ENCODE measurements at regions not wholly inside any gene's neighbourhood (a gene's known extent, or its start where the extent isn't known, plus 50 kb on each side); places are given as distances from the start of the nearest gene placed in this dataset.

DNA sequence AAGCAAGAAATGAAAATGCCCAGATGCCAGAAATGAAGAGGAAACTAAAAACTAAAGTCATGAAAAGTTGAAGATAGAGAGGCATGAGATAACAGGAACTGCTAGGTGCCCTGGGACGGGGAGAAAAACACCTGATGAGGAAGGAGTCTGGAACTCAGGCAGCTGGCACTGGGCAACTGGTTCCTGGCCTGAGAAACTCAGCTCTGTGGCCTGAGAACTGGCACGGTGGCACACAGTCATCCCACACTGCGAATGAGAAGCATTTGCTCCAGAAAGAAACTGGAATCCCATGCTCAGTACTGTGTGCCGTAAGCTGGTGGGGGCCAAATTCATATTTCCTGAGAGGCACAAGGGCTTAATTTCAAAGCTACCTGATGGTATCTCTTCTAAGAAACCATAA lies 53.6 kb upstream of the RORA start:
- TF ChIP-seq, protein P1, sequence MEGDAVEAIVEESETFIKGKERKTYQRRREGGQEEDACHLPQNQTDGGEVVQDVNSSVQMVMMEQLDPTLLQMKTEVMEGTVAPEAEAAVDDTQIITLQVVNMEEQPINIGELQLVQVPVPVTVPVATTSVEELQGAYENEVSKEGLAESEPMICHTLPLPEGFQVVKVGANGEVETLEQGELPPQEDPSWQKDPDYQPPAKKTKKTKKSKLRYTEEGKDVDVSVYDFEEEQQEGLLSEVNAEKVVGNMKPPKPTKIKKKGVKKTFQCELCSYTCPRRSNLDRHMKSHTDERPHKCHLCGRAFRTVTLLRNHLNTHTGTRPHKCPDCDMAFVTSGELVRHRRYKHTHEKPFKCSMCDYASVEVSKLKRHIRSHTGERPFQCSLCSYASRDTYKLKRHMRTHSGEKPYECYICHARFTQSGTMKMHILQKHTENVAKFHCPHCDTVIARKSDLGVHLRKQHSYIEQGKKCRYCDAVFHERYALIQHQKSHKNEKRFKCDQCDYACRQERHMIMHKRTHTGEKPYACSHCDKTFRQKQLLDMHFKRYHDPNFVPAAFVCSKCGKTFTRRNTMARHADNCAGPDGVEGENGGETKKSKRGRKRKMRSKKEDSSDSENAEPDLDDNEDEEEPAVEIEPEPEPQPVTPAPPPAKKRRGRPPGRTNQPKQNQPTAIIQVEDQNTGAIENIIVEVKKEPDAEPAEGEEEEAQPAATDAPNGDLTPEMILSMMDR (IDR thresholded peaks at IDR 0.05 in 2 of 3, conservative IDR thresholded peaks at IDR 0.05 in 1 of 3; ENCODE audit: borderline replicate concordance in 1 of 3, insufficient read depth in 1 of 3, low read depth in 2 of 3, low read length in 2 of 3): no peak
- no peak for TF ChIP-seq POLR2A (IDR thresholded peaks at IDR 0.05; ENCODE audit: borderline replicate concordance, extremely low read depth, insufficient read depth, insufficient read length)
- TF ChIP-seq, protein P2, sequence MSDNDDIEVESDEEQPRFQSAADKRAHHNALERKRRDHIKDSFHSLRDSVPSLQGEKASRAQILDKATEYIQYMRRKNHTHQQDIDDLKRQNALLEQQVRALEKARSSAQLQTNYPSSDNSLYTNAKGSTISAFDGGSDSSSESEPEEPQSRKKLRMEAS (IDR thresholded peaks at IDR 0.05): no peak
